ENCODE measurements at regions not wholly inside any gene's neighbourhood (a gene's known extent, or its start where the extent isn't known, plus 50 kb on each side); places are given as distances from the start of the nearest gene placed in this dataset.

DNA sequence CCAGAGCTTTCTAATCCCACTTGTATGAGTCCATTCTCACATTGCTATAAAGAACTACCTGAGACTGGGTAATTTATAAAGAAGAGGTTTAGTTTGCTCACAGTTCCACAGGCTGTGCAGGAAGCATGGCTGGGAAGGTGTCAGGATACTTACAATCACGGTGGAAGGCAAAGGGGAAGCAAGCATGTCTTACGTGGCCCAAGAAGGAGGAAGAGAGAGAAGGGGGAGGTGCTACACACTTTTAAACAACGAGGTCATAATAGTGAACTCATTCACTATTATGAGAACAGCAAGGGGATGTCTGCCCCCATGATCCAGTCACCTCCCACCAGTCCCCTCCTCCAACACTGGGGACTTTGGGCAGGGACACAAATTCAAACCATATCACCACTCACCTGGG lies 67.8 kb downstream of the TTC32 start:
- TF ChIP-seq ZNF549 (tag by site-specific recombination; IDR thresholded peaks at IDR 0.05): no peak
- TF ChIP-seq, protein P1, sequence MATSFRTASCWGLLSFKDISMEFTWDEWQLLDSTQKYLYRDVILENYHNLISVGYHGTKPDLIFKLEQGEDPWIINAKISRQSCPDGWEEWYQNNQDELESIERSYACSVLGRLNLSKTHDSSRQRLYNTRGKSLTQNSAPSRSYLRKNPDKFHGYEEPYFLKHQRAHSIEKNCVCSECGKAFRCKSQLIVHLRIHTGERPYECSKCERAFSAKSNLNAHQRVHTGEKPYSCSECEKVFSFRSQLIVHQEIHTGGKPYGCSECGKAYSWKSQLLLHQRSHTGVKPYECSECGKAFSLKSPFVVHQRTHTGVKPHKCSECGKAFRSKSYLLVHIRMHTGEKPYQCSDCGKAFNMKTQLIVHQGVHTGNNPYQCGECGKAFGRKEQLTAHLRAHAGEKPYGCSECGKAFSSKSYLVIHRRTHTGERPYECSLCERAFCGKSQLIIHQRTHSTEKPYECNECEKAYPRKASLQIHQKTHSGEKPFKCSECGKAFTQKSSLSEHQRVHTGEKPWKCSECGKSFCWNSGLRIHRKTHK (tag by site-specific recombination; IDR thresholded peaks at IDR 0.05): no peak
- TF ChIP-seq, protein P2, sequence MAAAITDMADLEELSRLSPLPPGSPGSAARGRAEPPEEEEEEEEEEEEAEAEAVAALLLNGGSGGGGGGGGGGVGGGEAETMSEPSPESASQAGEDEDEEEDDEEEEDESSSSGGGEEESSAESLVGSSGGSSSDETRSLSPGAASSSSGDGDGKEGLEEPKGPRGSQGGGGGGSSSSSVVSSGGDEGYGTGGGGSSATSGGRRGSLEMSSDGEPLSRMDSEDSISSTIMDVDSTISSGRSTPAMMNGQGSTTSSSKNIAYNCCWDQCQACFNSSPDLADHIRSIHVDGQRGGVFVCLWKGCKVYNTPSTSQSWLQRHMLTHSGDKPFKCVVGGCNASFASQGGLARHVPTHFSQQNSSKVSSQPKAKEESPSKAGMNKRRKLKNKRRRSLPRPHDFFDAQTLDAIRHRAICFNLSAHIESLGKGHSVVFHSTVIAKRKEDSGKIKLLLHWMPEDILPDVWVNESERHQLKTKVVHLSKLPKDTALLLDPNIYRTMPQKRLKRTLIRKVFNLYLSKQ (tag by site-specific recombination; IDR thresholded peaks at IDR 0.05; ENCODE audit: borderline replicate concordance): no peak
- no peak for TF ChIP-seq ZFHX2 (tag by site-specific recombination; conservative IDR thresholded peaks at IDR 0.05)
- no peak for TF ChIP-seq GLI2 (tag by site-specific recombination; IDR thresholded peaks at IDR 0.05; ENCODE audit: borderline replicate concordance, low read depth)
- TF ChIP-seq ZNF792 (tag by site-specific recombination; IDR thresholded peaks at IDR 0.05): no peak
- TF ChIP-seq TRIM28 (IDR thresholded peaks at IDR 0.05; ENCODE audit: borderline replicate concordance, low read length): no peak
- no peak for TF ChIP-seq EGR2 (tag by site-specific recombination; IDR thresholded peaks at IDR 0.05; ENCODE audit: low read depth)
- TF ChIP-seq, protein P3, sequence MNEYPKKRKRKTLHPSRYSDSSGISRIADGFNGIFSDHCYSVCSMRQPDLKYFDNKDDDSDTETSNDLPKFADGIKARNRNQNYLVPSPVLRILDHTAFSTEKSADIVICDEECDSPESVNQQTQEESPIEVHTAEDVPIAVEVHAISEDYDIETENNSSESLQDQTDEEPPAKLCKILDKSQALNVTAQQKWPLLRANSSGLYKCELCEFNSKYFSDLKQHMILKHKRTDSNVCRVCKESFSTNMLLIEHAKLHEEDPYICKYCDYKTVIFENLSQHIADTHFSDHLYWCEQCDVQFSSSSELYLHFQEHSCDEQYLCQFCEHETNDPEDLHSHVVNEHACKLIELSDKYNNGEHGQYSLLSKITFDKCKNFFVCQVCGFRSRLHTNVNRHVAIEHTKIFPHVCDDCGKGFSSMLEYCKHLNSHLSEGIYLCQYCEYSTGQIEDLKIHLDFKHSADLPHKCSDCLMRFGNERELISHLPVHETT (tag by site-specific recombination; IDR thresholded peaks at IDR 0.05): no peak
- no peak for TF ChIP-seq ZNF658 (tag by site-specific recombination; IDR thresholded peaks at IDR 0.05)
- H3K4me1 ChIP-seq (ENCODE audit: control insufficient read depth, insufficient read depth, low read length): peaks cover 4% of the 10 kb centered on the region
- H3K4me3 ChIP-seq (ENCODE audit: low read depth, low read length): no peak overlapping the region
- H3K27ac ChIP-seq (ENCODE audit: extremely low read depth, low read depth, low read length): no peak overlapping the region
- ChIA-PET CTCF (interaction anchor here (0.6 kb wide), 1 partner anchor 925 kb away, joined by 4 read pairs; no protein-coding TSS in a partner anchor), POLR2A (no interaction called here)
- no peaks in the 10 kb centered on the region for H3K36me3 ChIP-seq (ENCODE audit: control insufficient read depth in 2 of 2, insufficient read depth in 1 of 2, low read length in 2 of 2)
- no peaks in the 10 kb centered on the region for H3K9me3 ChIP-seq (ENCODE audit: control insufficient read depth, insufficient read depth, low read depth, low read length)

DNA sequence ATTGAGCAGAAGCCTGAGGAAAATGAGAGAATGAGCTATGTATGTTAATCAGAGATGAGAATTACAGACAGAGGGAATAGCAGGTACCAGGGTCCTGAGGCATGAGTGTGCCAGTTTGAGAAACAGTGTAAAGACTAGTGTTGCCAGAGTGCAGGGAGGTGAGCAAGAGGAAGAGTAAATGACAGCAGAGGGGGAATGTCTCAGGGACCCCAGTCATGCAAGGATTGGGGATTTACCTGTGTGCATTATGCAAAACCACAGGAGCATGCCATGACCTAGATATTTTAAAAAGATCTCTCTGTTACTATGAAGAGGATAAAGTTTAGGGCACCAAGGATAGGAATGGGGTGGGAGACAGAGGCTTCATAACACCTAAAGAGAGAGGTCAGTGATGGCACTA lies 72.1 kb downstream of the TTC32 start:
- ChIA-PET CTCF (no interaction called here), POLR2A (interaction anchor here (0.7 kb wide), 1 partner anchor 1041 kb away, joined by 4 read pairs; no protein-coding TSS in a partner anchor)
- H3K9me3 ChIP-seq (ENCODE audit: control insufficient read depth, insufficient read depth, low read depth, low read length): no peaks in the 10 kb centered on the region
- H3K4me3 ChIP-seq (ENCODE audit: low read depth, low read length): no peak overlapping the region
- no peaks in the 10 kb centered on the region for H3K4me1 ChIP-seq (ENCODE audit: control insufficient read depth, insufficient read depth, low read length)
- no peaks in the 10 kb centered on the region for H3K36me3 ChIP-seq (ENCODE audit: control insufficient read depth in 2 of 2, insufficient read depth in 1 of 2, low read length in 2 of 2)
- H3K27ac ChIP-seq (ENCODE audit: extremely low read depth, low read depth, low read length): no peak overlapping the region
- TF ChIP-seq ZNF610 (tag by site-specific recombination; IDR thresholded peaks at IDR 0.05; ENCODE audit: borderline replicate concordance): no peak
- no peak for TF ChIP-seq SALL2 (tag by site-specific recombination; IDR thresholded peaks at IDR 0.05; ENCODE audit: borderline replicate concordance)
- no peak for TF ChIP-seq ZNF155 (tag by site-specific recombination; IDR thresholded peaks at IDR 0.05)
- no peak for TF ChIP-seq ZNF777 (tag by site-specific recombination; IDR thresholded peaks at IDR 0.05; ENCODE audit: borderline replicate concordance)
- TF ChIP-seq, protein P4, sequence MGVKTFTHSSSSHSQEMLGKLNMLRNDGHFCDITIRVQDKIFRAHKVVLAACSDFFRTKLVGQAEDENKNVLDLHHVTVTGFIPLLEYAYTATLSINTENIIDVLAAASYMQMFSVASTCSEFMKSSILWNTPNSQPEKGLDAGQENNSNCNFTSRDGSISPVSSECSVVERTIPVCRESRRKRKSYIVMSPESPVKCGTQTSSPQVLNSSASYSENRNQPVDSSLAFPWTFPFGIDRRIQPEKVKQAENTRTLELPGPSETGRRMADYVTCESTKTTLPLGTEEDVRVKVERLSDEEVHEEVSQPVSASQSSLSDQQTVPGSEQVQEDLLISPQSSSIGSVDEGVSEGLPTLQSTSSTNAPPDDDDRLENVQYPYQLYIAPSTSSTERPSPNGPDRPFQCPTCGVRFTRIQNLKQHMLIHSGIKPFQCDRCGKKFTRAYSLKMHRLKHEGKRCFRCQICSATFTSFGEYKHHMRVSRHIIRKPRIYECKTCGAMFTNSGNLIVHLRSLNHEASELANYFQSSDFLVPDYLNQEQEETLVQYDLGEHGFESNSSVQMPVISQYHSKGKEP (tag by site-specific recombination; IDR thresholded peaks at IDR 0.05): no peak
- TF ChIP-seq ZNF501 (tag by site-specific recombination; IDR thresholded peaks at IDR 0.05): no peak
- TF ChIP-seq ZNF335 (tag by site-specific recombination; conservative IDR thresholded peaks at IDR 0.05): no peak
- TF ChIP-seq ZNF350 (tag by site-specific recombination; IDR thresholded peaks at IDR 0.05): no peak
- TF ChIP-seq ZNF571 (tag by site-specific recombination; IDR thresholded peaks at IDR 0.05): no peak
- TF ChIP-seq, protein P5, sequence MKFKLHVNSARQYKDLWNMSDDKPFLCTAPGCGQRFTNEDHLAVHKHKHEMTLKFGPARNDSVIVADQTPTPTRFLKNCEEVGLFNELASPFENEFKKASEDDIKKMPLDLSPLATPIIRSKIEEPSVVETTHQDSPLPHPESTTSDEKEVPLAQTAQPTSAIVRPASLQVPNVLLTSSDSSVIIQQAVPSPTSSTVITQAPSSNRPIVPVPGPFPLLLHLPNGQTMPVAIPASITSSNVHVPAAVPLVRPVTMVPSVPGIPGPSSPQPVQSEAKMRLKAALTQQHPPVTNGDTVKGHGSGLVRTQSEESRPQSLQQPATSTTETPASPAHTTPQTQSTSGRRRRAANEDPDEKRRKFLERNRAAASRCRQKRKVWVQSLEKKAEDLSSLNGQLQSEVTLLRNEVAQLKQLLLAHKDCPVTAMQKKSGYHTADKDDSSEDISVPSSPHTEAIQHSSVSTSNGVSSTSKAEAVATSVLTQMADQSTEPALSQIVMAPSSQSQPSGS (tag by site-specific recombination; IDR thresholded peaks at IDR 0.05; ENCODE audit: low read depth): no peak
- TF ChIP-seq ZBTB21 (tag by site-specific recombination; IDR thresholded peaks at IDR 0.05): no peak
- TF ChIP-seq SP7 (tag by site-specific recombination; IDR thresholded peaks at IDR 0.05): no peak
